NCI-H526 (cell line): ENCODE measurements at regions not wholly inside any gene's neighbourhood (a gene's known extent, or its start where the extent isn't known, plus 50 kb on each side); places are given as distances from the start of the nearest gene placed in this dataset.

ENCODE experiments used
- DNase-seq, 2 experiments: peaks; one replicate each; lab custom pipeline; 2025; lab: John Stamatoyannopoulos, UW

- DNase-seq = no peak
Observed at GRCh38 chr5:2569774-2570542, 181.5 kb downstream of the IRX2 start.

GRCh38 chr5:2569176-2569575, 182.3 kb downstream of the IRX2 start:
- DNase-seq = no peak

GRCh38 chr5:2566284-2566683, 185.2 kb downstream of the IRX2 start:
- DNase-seq = no peak

- DNase-seq = no peak
Observed at GRCh38 chr5:2565147-2565546, 186.3 kb downstream of the IRX2 start.

GRCh38 chr5:2563046-2563445, 188.4 kb downstream of the IRX2 start:
- DNase-seq = no peak

GRCh38 chr5:2562036-2562435, 189.4 kb downstream of the IRX2 start:
- DNase-seq = no peak

GRCh38 chr5:2560435-2560834, 191.0 kb downstream of the IRX2 start:
- DNase-seq = no peak

GRCh38 chr5:2557435-2557834, 194.0 kb downstream of the IRX2 start:
- no peak for DNase-seq

- DNase-seq = no peak
Observed at GRCh38 chr5:2556375-2556966, 195.0 kb downstream of the IRX2 start.

GRCh38 chr5:2553611-2554010, 197.9 kb downstream of the IRX2 start:
- DNase-seq = no peak

- no peak for DNase-seq
Observed at GRCh38 chr5:2550509-2550908, 201.0 kb downstream of the IRX2 start.

GRCh38 chr5:2549900-2550299, 201.6 kb downstream of the IRX2 start:
- DNase-seq = no peak

GRCh38 chr5:2549354-2549753, 202.1 kb downstream of the IRX2 start:
- no peak for DNase-seq

GRCh38 chr5:2546938-2547337, 204.5 kb downstream of the IRX2 start:
- no peak for DNase-seq

GRCh38 chr5:2544003-2544402, 207.5 kb downstream of the IRX2 start:
- DNase-seq = no peak

GRCh38 chr5:2542821-2543220, 208.7 kb downstream of the IRX2 start:
- no peak for DNase-seq

- no peak for DNase-seq
Observed at GRCh38 chr5:2542026-2542425, 209.5 kb downstream of the IRX2 start.

- DNase-seq = no peak
Observed at GRCh38 chr5:2538169-2538568, 213.3 kb downstream of the IRX2 start.

- peak in 1 of 2 experiments; percentile 26 for DNase-seq
Observed at GRCh38 chr5:2537378-2538145, 213.9 kb downstream of the IRX2 start.

GRCh38 chr5:2536632-2537377, 214.7 kb downstream of the IRX2 start:
- DNase-seq = peak in 1 of 2 experiments; percentile 19

- no peak for DNase-seq
Observed at GRCh38 chr5:2534970-2535369, 216.5 kb downstream of the IRX2 start.

GRCh38 chr5:2534251-2534650, 217.2 kb downstream of the IRX2 start:
- DNase-seq = no peak
